ENCODE measurements at regions not wholly inside any gene's neighbourhood (a gene's known extent, or its start where the extent isn't known, plus 50 kb on each side); places are given as distances from the start of the nearest gene placed in this dataset.

DNA sequence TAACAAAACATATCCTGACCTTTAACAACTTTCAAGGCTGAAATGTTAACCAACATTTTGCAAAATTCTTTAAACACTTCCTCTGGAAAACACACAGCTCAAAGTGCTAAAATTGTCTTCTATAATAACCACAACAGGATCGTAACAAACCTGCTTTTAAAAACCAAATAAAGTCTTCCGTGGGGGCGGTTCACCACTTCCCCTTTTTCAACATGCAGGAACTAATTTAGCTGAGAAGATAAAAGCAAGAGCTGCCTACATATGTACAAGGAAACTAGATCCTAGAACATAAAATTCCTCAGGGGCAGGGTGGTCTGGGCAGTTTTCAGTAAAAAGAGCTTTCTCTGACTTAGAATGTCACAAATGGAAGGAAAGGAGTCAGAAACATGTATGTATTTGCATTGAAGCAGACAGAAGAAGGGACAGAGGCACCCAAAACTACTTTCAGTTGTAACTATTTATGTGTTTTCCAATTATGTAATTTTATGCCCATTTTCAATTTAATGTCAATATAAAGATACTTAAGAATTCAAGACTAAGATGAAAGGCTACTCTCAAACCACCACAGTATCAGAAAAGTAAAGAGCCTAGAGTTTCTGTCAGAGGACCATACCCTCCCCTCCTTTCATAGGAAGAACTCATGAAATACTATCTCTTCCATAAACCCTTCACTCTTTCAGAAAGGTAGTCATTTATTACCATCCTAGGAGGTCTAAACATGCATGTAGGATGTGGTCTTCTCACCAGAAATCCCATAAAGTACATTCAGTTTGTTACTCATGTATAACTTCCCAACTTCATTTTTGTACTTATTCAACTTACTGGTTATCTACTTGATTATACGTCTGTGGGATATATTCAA, 185.9 kb upstream of the RASA1 start:
- Histone ChIP-seq H3K36me3 (ENCODE audit: insufficient read depth, low read length) (no peaks in the 10 kb centered on the region), H3K9ac (ENCODE audit: low read length) (peak overlapping the region; percentile 19; the same call in 1 of the 2 replicates), H3K4me2 (ENCODE audit: low read length) (peak overlapping the region; percentile 51), H3K27me3 (ENCODE audit: insufficient read depth, low read length) (no peaks in the 10 kb centered on the region), H4K20me1 (ENCODE audit: insufficient read depth, low read length) (no peaks in the 10 kb centered on the region), H3K9me2 (ENCODE audit: low read depth, low read length) (no peaks in the 10 kb centered on the region), H3K4me3 (ENCODE audit: low read depth, low read length, poor library complexity, severe bottlenecking) (peak overlapping the region; percentile 30), H2AFZ (ENCODE audit: low read length) (no peak overlapping the region), H3K27ac (ENCODE audit: low read depth, low read length, poor library complexity, severe bottlenecking) (peak overlapping the region; percentile 67), H3K79me2 (ENCODE audit: insufficient read depth, low read length) (no peaks in the 10 kb centered on the region), H3K9me3 (ENCODE audit: low read length) (no peaks in the 10 kb centered on the region), H3F3A (ENCODE audit: insufficient read depth, low read length) (no peaks in the 10 kb centered on the region), H3K4me1 (ENCODE audit: insufficient read depth, low read length, severe bottlenecking) (peaks cover 31% of the 10 kb centered on the region)
- TF ChIP-seq, protein P1, sequence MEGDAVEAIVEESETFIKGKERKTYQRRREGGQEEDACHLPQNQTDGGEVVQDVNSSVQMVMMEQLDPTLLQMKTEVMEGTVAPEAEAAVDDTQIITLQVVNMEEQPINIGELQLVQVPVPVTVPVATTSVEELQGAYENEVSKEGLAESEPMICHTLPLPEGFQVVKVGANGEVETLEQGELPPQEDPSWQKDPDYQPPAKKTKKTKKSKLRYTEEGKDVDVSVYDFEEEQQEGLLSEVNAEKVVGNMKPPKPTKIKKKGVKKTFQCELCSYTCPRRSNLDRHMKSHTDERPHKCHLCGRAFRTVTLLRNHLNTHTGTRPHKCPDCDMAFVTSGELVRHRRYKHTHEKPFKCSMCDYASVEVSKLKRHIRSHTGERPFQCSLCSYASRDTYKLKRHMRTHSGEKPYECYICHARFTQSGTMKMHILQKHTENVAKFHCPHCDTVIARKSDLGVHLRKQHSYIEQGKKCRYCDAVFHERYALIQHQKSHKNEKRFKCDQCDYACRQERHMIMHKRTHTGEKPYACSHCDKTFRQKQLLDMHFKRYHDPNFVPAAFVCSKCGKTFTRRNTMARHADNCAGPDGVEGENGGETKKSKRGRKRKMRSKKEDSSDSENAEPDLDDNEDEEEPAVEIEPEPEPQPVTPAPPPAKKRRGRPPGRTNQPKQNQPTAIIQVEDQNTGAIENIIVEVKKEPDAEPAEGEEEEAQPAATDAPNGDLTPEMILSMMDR (IDR thresholded peaks at IDR 0.05; ENCODE audit: low read length): no peak
- TF ChIP-seq EZH2 (IDR thresholded peaks at IDR 0.05; ENCODE audit: borderline replicate concordance, low read length): no peak

DNA sequence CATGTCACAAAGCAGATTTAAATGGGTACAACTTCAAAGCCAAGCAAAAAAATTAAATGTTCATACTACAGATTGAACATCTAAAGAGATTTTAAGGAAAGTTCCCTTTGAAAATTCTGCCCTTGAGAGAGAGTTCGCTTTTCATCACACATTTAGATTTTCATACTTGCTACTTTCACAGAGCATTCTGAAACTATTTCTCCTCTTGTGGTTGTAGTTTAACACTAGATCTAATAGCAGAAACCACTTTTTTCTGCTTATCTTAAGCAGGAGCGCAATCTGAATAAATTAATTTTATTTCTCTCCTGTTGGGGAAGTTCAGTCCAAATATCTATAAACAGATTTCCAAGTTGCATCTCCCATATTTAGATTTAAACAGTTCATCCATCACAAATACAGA, 173.3 kb upstream of the RASA1 start:
- Histone ChIP-seq H3K4me3 (ENCODE audit: low read depth, low read length, poor library complexity, severe bottlenecking) (no peak overlapping the region), H3K4me1 (ENCODE audit: insufficient read depth, low read length, severe bottlenecking) (peaks cover 7% of the 10 kb centered on the region), H4K20me1 (ENCODE audit: insufficient read depth, low read length) (no peaks in the 10 kb centered on the region), H3F3A (ENCODE audit: insufficient read depth, low read length) (no peaks in the 10 kb centered on the region), H2AFZ (ENCODE audit: low read length) (no peak overlapping the region), H3K9ac (ENCODE audit: low read length) (no peak overlapping the region), H3K9me2 (ENCODE audit: low read depth, low read length) (no peaks in the 10 kb centered on the region), H3K27ac (ENCODE audit: low read depth, low read length, poor library complexity, severe bottlenecking) (no peak overlapping the region), H3K27me3 (ENCODE audit: insufficient read depth, low read length) (no peaks in the 10 kb centered on the region), H3K9me3 (ENCODE audit: low read length) (no peaks in the 10 kb centered on the region), H3K36me3 (ENCODE audit: insufficient read depth, low read length) (no peaks in the 10 kb centered on the region), H3K4me2 (ENCODE audit: low read length) (no peak overlapping the region), H3K79me2 (ENCODE audit: insufficient read depth, low read length) (no peaks in the 10 kb centered on the region)
- TF ChIP-seq, protein P1 (IDR thresholded peaks at IDR 0.05; ENCODE audit: low read length): no peak
- no peak for TF ChIP-seq EZH2 (IDR thresholded peaks at IDR 0.05; ENCODE audit: borderline replicate concordance, low read length)

DNA sequence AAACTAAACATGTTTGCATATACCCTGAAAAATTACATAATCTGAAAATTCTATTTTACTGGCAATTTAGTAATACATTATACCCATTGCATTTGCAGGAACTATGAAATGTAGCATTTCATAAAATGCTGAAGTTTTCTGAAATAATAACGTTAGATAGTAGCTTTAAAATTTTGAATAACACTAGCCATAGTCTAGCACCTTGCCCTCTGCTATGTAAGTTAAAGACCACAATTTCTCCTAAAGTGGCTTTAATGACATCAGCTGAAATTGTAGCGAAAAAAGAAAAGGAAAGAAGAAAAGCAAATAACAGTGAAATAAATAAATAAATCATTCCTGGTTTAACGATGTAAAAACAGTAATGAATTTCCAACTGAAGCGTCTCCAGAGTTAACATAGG, 172.8 kb upstream of the RASA1 start:
- Histone ChIP-seq H2AFZ (ENCODE audit: low read length) (no peak overlapping the region), H3K79me2 (ENCODE audit: insufficient read depth, low read length) (no peaks in the 10 kb centered on the region), H3K9me2 (ENCODE audit: low read depth, low read length) (no peaks in the 10 kb centered on the region), H3K4me3 (ENCODE audit: low read depth, low read length, poor library complexity, severe bottlenecking) (no peak overlapping the region), H3K4me2 (ENCODE audit: low read length) (no peak overlapping the region), H3K9me3 (ENCODE audit: low read length) (no peaks in the 10 kb centered on the region), H3K27ac (ENCODE audit: low read depth, low read length, poor library complexity, severe bottlenecking) (no peak overlapping the region), H3K9ac (ENCODE audit: low read length) (no peak overlapping the region), H3F3A (ENCODE audit: insufficient read depth, low read length) (no peaks in the 10 kb centered on the region), H3K4me1 (ENCODE audit: insufficient read depth, low read length, severe bottlenecking) (peaks cover 7% of the 10 kb centered on the region), H3K27me3 (ENCODE audit: insufficient read depth, low read length) (no peaks in the 10 kb centered on the region), H3K36me3 (ENCODE audit: insufficient read depth, low read length) (no peaks in the 10 kb centered on the region), H4K20me1 (ENCODE audit: insufficient read depth, low read length) (no peaks in the 10 kb centered on the region)
- TF ChIP-seq, protein P1 (IDR thresholded peaks at IDR 0.05; ENCODE audit: low read length): no peak
- TF ChIP-seq EZH2 (IDR thresholded peaks at IDR 0.05; ENCODE audit: borderline replicate concordance, low read length): no peak
